Loucy (cell line): ENCODE measurements at regions not wholly inside any gene's neighbourhood (a gene's known extent, or its start where the extent isn't known, plus 50 kb on each side); places are given as distances from the start of the nearest gene placed in this dataset.

Experiments
- EZH2phosphoT487 ChIP-seq: fragments of 200-600 bp; IDR thresholded peaks from 2 replicates; pipeline ENCODE4 v1.6.1; 2018; ENCODE audit warnings: antibody characterized with exemption, mild to moderate bottlenecking, moderate library complexity, borderline replicate concordance
- TF ChIP-seq, protein P1 (sequence below): fragments of 200-600 bp; sonication (generic); conservative IDR thresholded peaks from 2 replicates; pipeline ENCODE4 v1.5.1; 2014; ENCODE audit warnings: mild to moderate bottlenecking, antibody characterized with exemption, low read length

DNA sequence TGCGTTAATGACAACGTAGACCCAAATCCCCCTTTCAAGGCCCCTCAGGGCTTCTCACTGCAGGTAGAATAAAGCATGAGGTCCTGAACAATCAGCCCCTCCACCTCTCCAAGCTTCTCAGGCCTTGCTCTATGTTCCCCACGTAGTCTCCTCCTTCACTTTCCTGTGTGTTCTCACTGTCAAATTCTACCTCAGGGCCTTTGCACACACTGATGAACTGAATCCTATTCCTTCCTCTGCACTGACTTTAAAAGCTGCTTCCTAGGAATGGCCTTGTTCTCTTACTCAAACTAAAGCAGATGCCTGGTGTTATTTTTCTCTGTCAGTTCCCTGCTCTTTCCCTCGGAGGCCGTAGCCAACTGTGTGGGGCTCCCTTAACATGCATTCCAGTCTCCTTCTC, 66.8 kb upstream of the EDN1 start:
- TF ChIP-seq, protein P1, sequence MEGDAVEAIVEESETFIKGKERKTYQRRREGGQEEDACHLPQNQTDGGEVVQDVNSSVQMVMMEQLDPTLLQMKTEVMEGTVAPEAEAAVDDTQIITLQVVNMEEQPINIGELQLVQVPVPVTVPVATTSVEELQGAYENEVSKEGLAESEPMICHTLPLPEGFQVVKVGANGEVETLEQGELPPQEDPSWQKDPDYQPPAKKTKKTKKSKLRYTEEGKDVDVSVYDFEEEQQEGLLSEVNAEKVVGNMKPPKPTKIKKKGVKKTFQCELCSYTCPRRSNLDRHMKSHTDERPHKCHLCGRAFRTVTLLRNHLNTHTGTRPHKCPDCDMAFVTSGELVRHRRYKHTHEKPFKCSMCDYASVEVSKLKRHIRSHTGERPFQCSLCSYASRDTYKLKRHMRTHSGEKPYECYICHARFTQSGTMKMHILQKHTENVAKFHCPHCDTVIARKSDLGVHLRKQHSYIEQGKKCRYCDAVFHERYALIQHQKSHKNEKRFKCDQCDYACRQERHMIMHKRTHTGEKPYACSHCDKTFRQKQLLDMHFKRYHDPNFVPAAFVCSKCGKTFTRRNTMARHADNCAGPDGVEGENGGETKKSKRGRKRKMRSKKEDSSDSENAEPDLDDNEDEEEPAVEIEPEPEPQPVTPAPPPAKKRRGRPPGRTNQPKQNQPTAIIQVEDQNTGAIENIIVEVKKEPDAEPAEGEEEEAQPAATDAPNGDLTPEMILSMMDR = no peak
- no peak for TF ChIP-seq EZH2phosphoT487
